ENCODE measurements at regions not wholly inside any gene's neighbourhood (a gene's known extent, or its start where the extent isn't known, plus 50 kb on each side); places are given as distances from the start of the nearest gene placed in this dataset.

DNA sequence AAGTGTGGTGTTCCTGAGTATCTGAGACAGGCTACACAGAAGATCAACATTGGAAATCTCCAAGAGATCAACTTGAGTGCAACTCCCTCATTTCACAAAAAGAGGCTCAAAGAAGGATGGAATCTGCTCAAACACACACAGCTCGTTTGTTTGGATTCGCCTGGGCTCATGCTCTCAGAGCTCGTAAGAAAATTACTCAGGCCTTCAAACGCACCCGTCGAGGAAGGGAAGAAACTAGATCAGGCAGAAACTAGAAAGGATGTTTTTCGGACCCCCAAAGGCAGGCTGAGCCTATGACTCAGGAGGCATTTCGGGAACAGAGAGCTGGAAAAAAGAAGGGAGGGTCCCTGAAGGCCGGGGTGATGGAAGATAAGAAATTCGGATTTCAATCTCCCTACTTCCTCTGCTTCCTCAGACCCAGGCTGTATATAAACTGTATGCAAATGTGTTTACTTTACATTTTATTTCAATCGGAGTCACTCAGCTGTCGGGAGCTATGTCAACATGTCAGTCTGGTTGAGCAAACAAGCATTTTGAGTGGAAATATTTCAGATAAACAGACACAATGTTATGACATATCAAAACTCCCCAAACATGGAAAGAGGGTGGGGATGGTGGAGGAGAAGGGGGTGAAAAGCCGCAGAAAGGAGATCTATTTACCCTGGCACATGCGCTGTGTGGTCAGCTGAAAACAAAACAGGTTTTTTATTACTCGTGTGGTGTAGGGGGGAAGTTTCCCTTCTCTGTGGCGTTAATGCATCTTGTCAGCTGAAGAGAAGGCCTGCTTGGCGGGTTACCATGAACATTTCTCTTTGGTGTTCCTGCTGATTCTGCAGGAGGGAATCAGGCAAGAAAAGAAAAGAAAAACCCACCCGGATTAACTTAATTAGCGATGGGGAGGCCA is 129.1 kb upstream of the TBX3 start:
- TF ChIP-seq POLR2A (conservative IDR thresholded peaks at IDR 0.05), result no peak
- no peak for TF ChIP-seq SLC30A9 (CRISPR knock-in tag; IDR thresholded peaks at IDR 0.05)
- no peak for TF ChIP-seq HDAC2 (IDR thresholded peaks at IDR 0.05)

Measured in K562 (cell line).